ENCODE measurements at regions not wholly inside any gene's neighbourhood (a gene's known extent, or its start where the extent isn't known, plus 50 kb on each side); places are given as distances from the start of the nearest gene placed in this dataset.

DNA sequence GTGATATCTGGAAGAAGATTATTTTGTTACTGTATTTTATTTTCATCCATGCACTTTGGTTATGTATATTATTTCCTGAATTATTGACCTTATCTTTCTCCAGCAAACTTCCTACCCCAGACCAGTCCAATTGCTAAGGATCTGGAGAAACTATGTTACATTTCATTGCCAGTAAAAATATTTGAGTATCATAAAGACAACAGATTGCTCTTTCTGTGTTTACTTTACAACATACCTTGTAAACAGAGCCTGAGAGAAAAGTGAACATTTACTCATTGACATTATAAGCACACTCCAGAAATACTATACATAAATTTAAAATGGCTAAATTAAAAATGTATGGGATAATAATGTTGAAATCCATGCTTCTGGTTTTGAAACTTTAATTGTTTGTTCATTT, 186.2 kb upstream of the FAM3C start:
- in situ Hi-C loops (cut with MboI; ENCODE audit: low pct_unique_long_range_greater_than_20kb, low sequenced_read_pairs, unreplicated experiment): no loop called here
- DNase-seq (ENCODE audit: low spot score): no peak
- TF ChIP-seq, protein P1, sequence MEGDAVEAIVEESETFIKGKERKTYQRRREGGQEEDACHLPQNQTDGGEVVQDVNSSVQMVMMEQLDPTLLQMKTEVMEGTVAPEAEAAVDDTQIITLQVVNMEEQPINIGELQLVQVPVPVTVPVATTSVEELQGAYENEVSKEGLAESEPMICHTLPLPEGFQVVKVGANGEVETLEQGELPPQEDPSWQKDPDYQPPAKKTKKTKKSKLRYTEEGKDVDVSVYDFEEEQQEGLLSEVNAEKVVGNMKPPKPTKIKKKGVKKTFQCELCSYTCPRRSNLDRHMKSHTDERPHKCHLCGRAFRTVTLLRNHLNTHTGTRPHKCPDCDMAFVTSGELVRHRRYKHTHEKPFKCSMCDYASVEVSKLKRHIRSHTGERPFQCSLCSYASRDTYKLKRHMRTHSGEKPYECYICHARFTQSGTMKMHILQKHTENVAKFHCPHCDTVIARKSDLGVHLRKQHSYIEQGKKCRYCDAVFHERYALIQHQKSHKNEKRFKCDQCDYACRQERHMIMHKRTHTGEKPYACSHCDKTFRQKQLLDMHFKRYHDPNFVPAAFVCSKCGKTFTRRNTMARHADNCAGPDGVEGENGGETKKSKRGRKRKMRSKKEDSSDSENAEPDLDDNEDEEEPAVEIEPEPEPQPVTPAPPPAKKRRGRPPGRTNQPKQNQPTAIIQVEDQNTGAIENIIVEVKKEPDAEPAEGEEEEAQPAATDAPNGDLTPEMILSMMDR (IDR thresholded peaks at IDR 0.05; ENCODE audit: extremely low read depth, insufficient read depth, missing control alignments): no peak

DNA sequence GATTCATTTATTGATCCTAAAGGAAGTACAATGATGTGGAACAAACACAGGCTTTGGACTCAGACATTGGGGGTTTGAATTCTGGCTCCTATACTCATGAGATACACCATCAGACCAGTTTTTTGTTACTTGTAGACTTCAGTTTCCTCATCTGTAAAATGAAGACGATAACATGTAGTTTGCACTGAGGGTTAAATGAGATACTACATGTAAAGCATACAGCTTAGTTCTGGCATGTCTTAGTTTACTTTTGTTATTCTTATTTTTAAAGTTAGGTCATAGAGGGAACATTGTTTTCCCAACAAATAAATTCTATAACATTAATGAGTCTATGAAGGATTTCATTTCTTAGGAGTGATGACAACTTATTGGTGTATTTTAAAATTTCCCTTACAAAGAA, 183.5 kb upstream of the FAM3C start:
- TF ChIP-seq, protein P1 (IDR thresholded peaks at IDR 0.05; ENCODE audit: extremely low read depth, insufficient read depth, missing control alignments): no peak
- in situ Hi-C loops (cut with MboI; ENCODE audit: low pct_unique_long_range_greater_than_20kb, low sequenced_read_pairs, unreplicated experiment): no loop called here

DNA sequence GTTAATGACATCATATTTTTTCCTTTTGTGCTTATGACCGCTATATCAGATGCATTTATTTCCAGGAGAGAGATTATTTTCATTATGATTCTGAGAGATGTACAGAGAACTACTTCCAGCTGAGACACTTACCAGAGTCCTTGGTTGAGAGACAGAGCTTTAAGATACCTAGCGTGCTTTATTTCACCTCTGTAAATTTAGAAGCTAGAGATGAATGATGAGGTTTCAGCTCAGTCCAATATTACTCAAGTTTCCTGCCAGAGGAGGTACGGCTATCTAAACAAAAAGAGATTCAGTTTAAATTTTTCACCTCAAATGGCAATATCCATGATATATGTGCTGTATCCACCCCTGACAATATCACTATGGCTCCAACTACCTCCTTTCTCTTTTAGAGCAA, 182.6 kb upstream of the FAM3C start:
- in situ Hi-C loops (cut with MboI; ENCODE audit: low pct_unique_long_range_greater_than_20kb, low sequenced_read_pairs, unreplicated experiment): no loop called here
- DNase-seq (ENCODE audit: low spot score): no peak
- TF ChIP-seq, protein P1 (IDR thresholded peaks at IDR 0.05; ENCODE audit: extremely low read depth, insufficient read depth, missing control alignments): no peak

More for the DNA sequence above, 183.5 kb upstream of the FAM3C start:
- no peak for DNase-seq (ENCODE audit: low spot score)

DNA sequence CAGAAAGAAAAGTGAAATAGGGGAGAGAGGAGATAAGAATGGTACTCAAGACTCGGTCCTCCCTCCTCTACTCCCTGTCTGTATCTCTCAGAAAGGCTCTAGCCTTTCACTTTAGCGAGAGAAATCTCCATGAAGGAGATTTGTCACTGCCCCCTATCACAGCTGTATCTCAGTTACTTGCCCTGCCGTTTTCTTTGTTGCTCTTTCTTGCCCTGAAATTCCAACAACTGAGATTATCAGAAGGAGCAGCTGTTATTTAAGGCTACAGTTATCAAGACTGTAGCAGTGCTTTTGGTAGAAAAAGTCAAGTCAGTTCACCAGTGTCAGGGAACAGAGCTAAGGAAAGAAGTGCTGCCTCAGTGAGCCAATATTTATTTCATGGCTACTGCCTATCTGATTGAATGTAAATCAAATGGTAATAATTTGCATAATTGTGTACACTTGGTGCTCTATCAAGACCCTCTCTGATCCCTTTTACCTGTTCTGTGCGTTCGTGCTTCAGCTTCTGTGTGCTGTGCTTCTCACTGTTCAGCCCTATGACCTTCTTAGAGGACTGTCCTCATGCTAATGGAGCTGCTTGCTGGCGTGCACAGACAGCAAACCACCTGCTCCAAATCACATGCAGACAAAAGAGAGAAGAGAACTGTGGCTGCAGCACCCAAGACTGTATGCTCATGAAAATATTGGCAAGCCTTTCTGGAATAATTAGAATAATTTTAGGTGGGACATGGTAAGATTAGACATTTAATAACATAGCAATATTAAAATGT, 180.2 kb upstream of the FAM3C start:
- TF ChIP-seq, protein P1 (IDR thresholded peaks at IDR 0.05; ENCODE audit: extremely low read depth, insufficient read depth, missing control alignments): no peak
- in situ Hi-C loops (cut with MboI; ENCODE audit: low pct_unique_long_range_greater_than_20kb, low sequenced_read_pairs, unreplicated experiment): no loop called here
- DNase-seq (ENCODE audit: low spot score): no peak

DNA sequence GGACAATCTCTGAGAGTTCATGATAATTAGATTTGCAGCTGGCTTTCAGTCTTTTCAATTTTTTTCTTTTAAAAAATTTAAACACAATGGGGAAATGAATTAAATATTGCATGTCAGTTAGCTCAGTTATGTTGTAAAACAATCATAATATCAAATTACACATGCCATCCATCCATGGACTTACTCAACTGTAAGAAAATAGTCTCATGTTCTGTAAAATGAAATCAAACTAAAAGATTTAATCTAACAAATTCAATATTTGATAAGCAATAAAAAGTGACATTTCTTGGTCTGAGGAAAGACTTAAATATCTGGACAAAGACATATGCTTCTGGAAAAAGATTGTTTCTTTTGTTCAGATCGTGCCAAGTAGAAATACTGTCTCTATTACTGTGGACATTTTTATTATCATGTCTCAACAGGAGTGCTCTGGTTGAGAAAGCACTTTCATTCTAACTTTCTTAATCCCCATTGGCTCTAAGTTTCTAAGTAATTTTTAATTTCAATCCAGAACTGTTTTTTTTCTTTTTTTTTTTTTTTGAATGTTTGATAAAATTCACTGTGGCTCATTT, 179.2 kb upstream of the FAM3C start:
- in situ Hi-C loops (cut with MboI; ENCODE audit: low pct_unique_long_range_greater_than_20kb, low sequenced_read_pairs, unreplicated experiment): no loop called here
- TF ChIP-seq, protein P1 (IDR thresholded peaks at IDR 0.05; ENCODE audit: extremely low read depth, insufficient read depth, missing control alignments): no peak
- no peak for DNase-seq (ENCODE audit: low spot score)

DNA sequence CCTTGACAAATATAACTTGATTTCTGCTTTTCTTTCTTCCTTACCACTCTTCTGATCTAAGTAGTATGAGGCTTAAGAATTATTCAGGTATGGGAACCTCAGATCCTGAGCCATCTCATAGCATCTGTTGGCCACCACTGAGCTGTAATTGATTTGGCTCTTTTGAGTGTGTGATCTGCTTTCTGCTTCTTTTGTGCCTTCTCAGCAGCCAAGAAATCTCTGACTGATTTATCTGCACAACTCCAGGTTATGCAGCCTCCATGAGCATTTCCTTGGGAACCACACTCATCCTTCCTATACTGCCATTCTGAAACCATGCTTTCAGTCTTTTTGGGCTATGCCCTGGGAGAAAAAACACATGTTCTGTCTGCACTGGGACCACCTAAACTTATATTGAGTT, 178.0 kb upstream of the FAM3C start:
- in situ Hi-C loops (cut with MboI; ENCODE audit: low pct_unique_long_range_greater_than_20kb, low sequenced_read_pairs, unreplicated experiment): no loop called here
- TF ChIP-seq, protein P1 (IDR thresholded peaks at IDR 0.05; ENCODE audit: extremely low read depth, insufficient read depth, missing control alignments): no peak

More for the DNA sequence above, 178.0 kb upstream of the FAM3C start:
- no peak for DNase-seq (ENCODE audit: low spot score)

Data from GM13977 (cell line).